GM23338 (cell line): ENCODE measurements at regions not wholly inside any gene's neighbourhood (a gene's known extent, or its start where the extent isn't known, plus 50 kb on each side); places are given as distances from the start of the nearest gene placed in this dataset.

Experiments
- ATAC-seq: fragments of 200-7000 bp; cut with Tn5 transposase; 3 replicates; pipeline ENCODE4 v1.9.1; 2020
- DNase-seq: peaks from one replicate; pipeline ENCODE4 v3.0.0-alpha.2; 2015; ENCODE audit warnings: low spot score
- H2AFZ ChIP-seq: fragments of 200-600 bp; sonication (generic); 2 replicates; pipeline ENCODE4 v1.8.0; 2016; ENCODE audit warnings: antibody characterized with exemption, mild to moderate bottlenecking, moderate library complexity
- H3F3A ChIP-seq: fragments of 200-600 bp; sonication (generic); replicated peaks from 2 replicates; pipeline ENCODE4 v1.8.0; 2017; ENCODE audit warnings: antibody characterized with exemption, mixed run types, low read depth
- H3K27ac ChIP-seq: fragments of 200-600 bp; sonication (generic); 2 replicates; pipeline ENCODE4 v1.6.1; 2016; ENCODE audit warnings: low read depth
- H3K27me3 ChIP-seq: fragments of 200-600 bp; sonication (generic); 2 replicates; pipeline ENCODE4 v1.8.0; 2016; ENCODE audit warnings: mild to moderate bottlenecking, mixed run types, moderate library complexity; ENCODE audit not compliant: insufficient read depth
- H3K36me3 ChIP-seq: fragments of 200-600 bp; sonication (generic); 2 replicates; pipeline ENCODE4 v1.8.0; 2016; ENCODE audit warnings: mild to moderate bottlenecking; ENCODE audit not compliant: insufficient read depth
- H3K4me1 ChIP-seq: fragments of 200-600 bp; sonication (generic); 2 replicates; pipeline ENCODE4 v1.8.0; 2016; ENCODE audit warnings: mild to moderate bottlenecking, moderate library complexity; ENCODE audit not compliant: insufficient read depth
- H3K4me2 ChIP-seq: fragments of 200-600 bp; sonication (generic); 2 replicates; pipeline ENCODE4 v1.7.1; 2017; ENCODE audit warnings: mixed run types
- H3K4me3 ChIP-seq: fragments of 200-600 bp; sonication (generic); 2 replicates; pipeline ENCODE4 v1.6.1; 2016; ENCODE audit warnings: mixed run types
- H3K79me2 ChIP-seq: fragments of 200-600 bp; sonication (generic); replicated peaks from 2 replicates; pipeline ENCODE4 v1.8.0; 2017; ENCODE audit warnings: mild to moderate bottlenecking; ENCODE audit not compliant: insufficient read depth
- H3K9me2 ChIP-seq: fragments of 200-600 bp; sonication (generic); 2 replicates; pipeline ENCODE4 v1.8.0; 2017; ENCODE audit not compliant: insufficient read depth
- H4K20me1 ChIP-seq: fragments of 200-600 bp; sonication (generic); replicated peaks from 2 replicates; pipeline ENCODE4 v1.8.0; 2017; ENCODE audit warnings: mild to moderate bottlenecking; ENCODE audit not compliant: insufficient read depth
- H3K27ac Mint-ChIP-seq: 2 replicates; pipeline ENCODE4 v1.8.0; 2020; ENCODE audit warnings: inconsistent platforms, mild to moderate bottlenecking, moderate library complexity, mixed read lengths
- H3K27me3 Mint-ChIP-seq: 3 replicates; pipeline ENCODE4 v1.8.0; 2022; ENCODE audit warnings: low read depth, mild to moderate bottlenecking, moderate library complexity, mixed read lengths, inconsistent platforms; ENCODE audit not compliant: insufficient read depth, poor library complexity
- H3K36me3 Mint-ChIP-seq: 3 replicates; pipeline ENCODE4 v1.8.0; 2021; ENCODE audit warnings: low read depth, mild to moderate bottlenecking, inconsistent platforms, moderate library complexity, mixed read lengths
- H3K4me1 Mint-ChIP-seq: 3 replicates; pipeline ENCODE4 v1.8.0; 2020; ENCODE audit warnings: mild to moderate bottlenecking, inconsistent platforms, mixed read lengths
- H3K4me3 Mint-ChIP-seq: 3 replicates; pipeline ENCODE4 v1.8.0; 2021; ENCODE audit warnings: moderate library complexity, mild to moderate bottlenecking, inconsistent platforms, mixed read lengths
- H3K9me3 Mint-ChIP-seq: 3 replicates; pipeline ENCODE4 v1.8.0; 2020; ENCODE audit warnings: moderate library complexity, mild to moderate bottlenecking, inconsistent platforms, mixed read lengths
- CTCF ChIP-seq, 2 experiments: fragments of 200-600 bp in 1 of 2; sonication (generic) in 1 of 2; conservative IDR thresholded peaks; 2 replicates each; pipeline versions ENCODE4 v1.5.1 to v1.6.1; 2016 to 2017; ENCODE audit warnings: antibody characterized with exemption in 2 of 2, low read depth in 2 of 2, mild to moderate bottlenecking in 2 of 2, moderate library complexity in 1 of 2
- ETS1 ChIP-seq: IDR thresholded peaks from 2 replicates; pipeline ENCODE4 v1.6.1; 2016; ENCODE audit warnings: antibody characterized with exemption
- EZH2phosphoT487 ChIP-seq: fragments of 200-600 bp; sonication (generic); IDR thresholded peaks from one replicate; pipeline ENCODE4 v1.8.1; 2018; ENCODE audit warnings: antibody characterized with exemption; ENCODE audit not compliant: unreplicated experiment
- REST ChIP-seq: IDR thresholded peaks from one replicate; pipeline ENCODE4 v1.6.1; 2018; ENCODE audit warnings: antibody characterized with exemption; ENCODE audit not compliant: unreplicated experiment
- ZNF462 ChIP-seq: fragments of 250-450 bp; sonication (Bioruptor Pico); IDR thresholded peaks from 2 replicates; pipeline ENCODE4 v1.5.0; 2020; ENCODE audit warnings: mild to moderate bottlenecking, moderate library complexity

- no peak for TF ChIP-seq REST
Observed at GRCh38 chr10:125554753-125555152, 128.2 kb downstream of the TEX36 start (continued).

GRCh38 chr10:125554016-125554703 lies 128.8 kb downstream of the TEX36 start:
- Mint-ChIP-seq H3K27me3 (peaks cover 4% of the 10 kb centered on the region), H3K36me3 (no peaks in the 10 kb centered on the region), H3K27ac (no peak overlapping the region), H3K4me1 (peaks cover 9% of the 10 kb centered on the region; the same call in 2 of the 3 replicates), H3K4me3 (no peak overlapping the region), H3K9me3 (peaks cover 3% of the 10 kb centered on the region; the same call in 2 of the 3 replicates)
- Histone ChIP-seq H4K20me1 (no peaks in the 10 kb centered on the region), H3F3A (no peaks in the 10 kb centered on the region), H3K4me1 (no peaks in the 10 kb centered on the region), H3K4me2 (no peak overlapping the region), H3K27me3 (no peaks in the 10 kb centered on the region), H3K36me3 (no peaks in the 10 kb centered on the region), H3K4me3 (no peak overlapping the region), H2AFZ (peak overlapping the region; percentile 69; the same call in 1 of the 2 replicates), H3K27ac (no peak overlapping the region), H3K79me2 (no peaks in the 10 kb centered on the region), H3K9me2 (no peaks in the 10 kb centered on the region)
- DNase-seq (no peak), ATAC-seq (no peak)
- TF ChIP-seq CTCF (conservative IDR thresholded peaks at IDR 0.05; ENCODE audit: low read depth in 2 of 2), result no peak
- TF ChIP-seq ZNF462 (CRISPR knock-in tag), result no peak
- TF ChIP-seq EZH2phosphoT487, result no peak
- no peak for TF ChIP-seq ETS1
